Neutrophil (primary cell): ENCODE measurements at regions not wholly inside any gene's neighbourhood (a gene's known extent, or its start where the extent isn't known, plus 50 kb on each side); places are given as distances from the start of the nearest gene placed in this dataset.

Experiments
- H3K27ac ChIP-seq: fragments of 200-600 bp; sonication (generic); 2 replicates; pipeline ENCODE4 v1.5.1; 2016; ENCODE audit warnings: mild to moderate bottlenecking, moderate library complexity
- H3K27me3 ChIP-seq: fragments of 200-600 bp; sonication (generic); 2 replicates; pipeline ENCODE4 v1.6.0; 2016; ENCODE audit warnings: mild to moderate bottlenecking
- H3K36me3 ChIP-seq: fragments of 200-600 bp; sonication (generic); 2 replicates; pipeline ENCODE4 v1.5.1; 2017
- H3K4me1 ChIP-seq, 2 experiments: fragments of 200-600 bp in 1 of 2; sonication (generic) in 1 of 2; 1 replicate in 1 of 2; 2 replicates in 1 of 2; pipeline versions ENCODE4 v1.5.1 to v1.6.1; 2013 to 2016; ENCODE audit warnings: low read depth in 1 of 2, low read length in 1 of 2, mild to moderate bottlenecking in 1 of 2, moderate library complexity in 1 of 2; ENCODE audit not compliant: control insufficient read depth in 1 of 2, insufficient read depth in 1 of 2
- H3K4me3 ChIP-seq, 2 experiments: fragments of 200-600 bp in 1 of 2; sonication (generic) in 1 of 2; 1 replicate in 1 of 2; 2 replicates in 1 of 2; pipeline ENCODE4 v1.5.1; 2013 to 2016; ENCODE audit warnings: low read depth in 1 of 2, low read length in 1 of 2, mild to moderate bottlenecking in 1 of 2, moderate library complexity in 1 of 2
- H3K9me3 ChIP-seq: fragments of 200-600 bp; sonication (generic); 2 replicates; pipeline ENCODE4 v1.5.1; 2016
- TF ChIP-seq, protein P1 (sequence below): fragments of 200-600 bp; sonication (generic); IDR thresholded peaks from 2 replicates; pipeline ENCODE4 v1.5.1; 2016; ENCODE audit warnings: antibody characterized with exemption

DNA sequence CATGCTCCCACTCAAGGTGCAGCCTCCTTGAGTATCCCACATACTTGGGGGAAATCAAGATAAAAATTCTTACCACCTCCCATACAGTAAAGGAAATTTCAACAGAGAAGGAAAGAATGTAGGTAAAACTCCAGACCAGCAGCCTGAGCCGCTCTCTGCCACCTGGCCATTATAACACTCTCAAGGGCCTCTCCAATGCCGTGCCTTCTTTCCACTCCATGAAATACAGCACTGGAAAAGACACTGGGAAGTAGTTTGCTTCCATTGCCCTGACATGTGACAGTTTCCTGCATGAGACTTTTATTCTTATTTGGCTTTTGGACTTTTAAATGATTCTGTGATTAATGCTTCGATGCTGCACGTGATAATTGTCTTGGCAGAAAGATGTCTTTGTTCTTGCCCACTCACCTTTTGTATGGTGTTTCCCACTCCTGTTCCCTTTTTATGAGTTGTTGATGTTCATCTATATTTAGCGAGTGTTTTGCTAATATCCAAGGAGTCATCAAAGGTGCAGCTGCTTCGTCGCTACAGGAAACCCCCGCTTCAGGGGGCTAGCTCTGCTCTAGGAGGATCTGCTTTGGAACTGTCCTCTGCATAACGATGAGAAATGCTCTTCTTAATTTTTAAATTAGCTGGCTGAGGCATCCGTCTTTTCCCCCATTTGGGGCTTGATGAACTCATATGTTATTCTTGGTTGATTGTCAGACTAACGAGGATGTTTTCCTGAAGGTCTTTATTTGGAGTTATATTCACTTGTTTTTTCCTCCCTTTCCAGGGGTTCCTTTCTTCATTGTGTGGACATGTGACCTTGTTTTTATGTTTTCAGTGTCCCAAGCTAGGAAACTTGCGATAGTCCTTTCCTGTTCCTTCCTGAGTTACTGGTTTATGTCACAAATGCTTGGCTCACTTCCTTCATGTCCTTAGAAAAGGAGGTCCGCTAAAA lies 179.4 kb downstream of the TXNL1 start:
- TF ChIP-seq, protein P1, sequence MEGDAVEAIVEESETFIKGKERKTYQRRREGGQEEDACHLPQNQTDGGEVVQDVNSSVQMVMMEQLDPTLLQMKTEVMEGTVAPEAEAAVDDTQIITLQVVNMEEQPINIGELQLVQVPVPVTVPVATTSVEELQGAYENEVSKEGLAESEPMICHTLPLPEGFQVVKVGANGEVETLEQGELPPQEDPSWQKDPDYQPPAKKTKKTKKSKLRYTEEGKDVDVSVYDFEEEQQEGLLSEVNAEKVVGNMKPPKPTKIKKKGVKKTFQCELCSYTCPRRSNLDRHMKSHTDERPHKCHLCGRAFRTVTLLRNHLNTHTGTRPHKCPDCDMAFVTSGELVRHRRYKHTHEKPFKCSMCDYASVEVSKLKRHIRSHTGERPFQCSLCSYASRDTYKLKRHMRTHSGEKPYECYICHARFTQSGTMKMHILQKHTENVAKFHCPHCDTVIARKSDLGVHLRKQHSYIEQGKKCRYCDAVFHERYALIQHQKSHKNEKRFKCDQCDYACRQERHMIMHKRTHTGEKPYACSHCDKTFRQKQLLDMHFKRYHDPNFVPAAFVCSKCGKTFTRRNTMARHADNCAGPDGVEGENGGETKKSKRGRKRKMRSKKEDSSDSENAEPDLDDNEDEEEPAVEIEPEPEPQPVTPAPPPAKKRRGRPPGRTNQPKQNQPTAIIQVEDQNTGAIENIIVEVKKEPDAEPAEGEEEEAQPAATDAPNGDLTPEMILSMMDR = no peak
- H3K9me3 ChIP-seq = no peaks in the 10 kb centered on the region
- H3K27ac ChIP-seq = peak overlapping the region; percentile 66
- H3K4me1 ChIP-seq = peaks cover 34 to 45% of the 10 kb centered on the region in 2 experiments
- H3K36me3 ChIP-seq = no peaks in the 10 kb centered on the region
- no peak overlapping the region for H3K4me3 ChIP-seq
- H3K27me3 ChIP-seq = no peaks in the 10 kb centered on the region

DNA sequence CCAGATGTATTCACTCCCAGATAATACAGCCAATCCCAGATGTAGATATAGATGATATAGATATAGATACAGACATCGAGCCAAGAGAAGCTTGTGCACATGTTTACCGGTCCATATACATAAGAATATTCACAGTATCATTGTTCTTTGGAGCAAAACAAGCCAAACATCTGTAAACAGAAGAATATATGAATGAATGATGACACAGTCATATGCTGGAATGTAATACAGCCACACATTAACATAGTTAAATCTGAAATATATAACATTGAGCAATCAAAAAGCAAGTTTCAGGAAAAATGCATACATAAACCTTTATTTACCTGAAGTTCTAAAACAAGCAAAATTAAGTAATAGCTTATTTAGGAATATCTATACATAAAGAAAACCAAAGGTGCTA lies 182.5 kb downstream of the TXNL1 start:
- Histone ChIP-seq H3K27me3 (no peaks in the 10 kb centered on the region), H3K27ac (no peak overlapping the region), H3K4me3 (no peak overlapping the region), H3K9me3 (no peaks in the 10 kb centered on the region), H3K36me3 (no peaks in the 10 kb centered on the region), H3K4me1 (peaks cover 33 to 36% of the 10 kb centered on the region in 2 experiments)
- TF ChIP-seq, protein P1 = no peak

DNA sequence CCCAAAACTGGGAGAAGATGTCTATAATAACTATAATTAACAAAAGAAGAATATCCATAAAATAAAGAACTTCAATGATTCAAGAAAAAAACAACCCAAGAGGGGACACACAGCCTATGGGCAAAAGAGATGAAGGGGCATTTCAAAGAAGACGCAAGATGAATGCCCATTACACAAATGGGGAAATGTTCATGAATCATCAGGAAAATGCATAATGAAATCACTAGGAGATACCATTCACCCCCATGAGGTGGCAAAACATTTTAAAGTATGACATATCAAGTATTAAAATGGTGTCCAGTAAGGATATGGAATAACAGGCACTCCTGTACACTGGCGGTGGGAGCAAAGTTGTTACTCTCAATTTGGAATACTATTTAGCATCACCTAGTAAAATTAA lies 183.3 kb downstream of the TXNL1 start:
- no peaks in the 10 kb centered on the region for H3K9me3 ChIP-seq
- H3K4me1 ChIP-seq = peaks cover 26 to 30% of the 10 kb centered on the region in 2 experiments
- TF ChIP-seq, protein P1 = no peak
- H3K27me3 ChIP-seq = no peaks in the 10 kb centered on the region
- H3K27ac ChIP-seq = no peak overlapping the region
- no peaks in the 10 kb centered on the region for H3K36me3 ChIP-seq
- no peak overlapping the region for H3K4me3 ChIP-seq

DNA sequence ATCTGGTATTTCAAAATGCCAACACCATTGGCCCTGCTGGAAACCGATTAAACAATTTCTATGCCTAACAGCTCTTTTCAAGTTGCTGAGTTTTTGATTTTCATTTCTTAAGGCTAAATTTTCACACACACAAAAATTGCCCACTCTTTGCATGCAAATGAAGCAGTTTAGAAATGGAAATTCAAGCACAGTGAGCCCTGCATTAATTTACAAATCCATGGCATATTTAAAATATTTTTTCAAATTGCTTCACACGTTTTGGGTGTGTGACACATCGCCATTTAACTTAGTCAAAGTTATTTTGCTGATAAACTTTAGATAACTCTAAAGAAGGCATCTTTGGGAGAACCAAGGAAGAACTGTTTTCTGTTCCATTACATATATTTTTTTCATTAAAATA lies 184.8 kb downstream of the TXNL1 start:
- H3K36me3 ChIP-seq = no peaks in the 10 kb centered on the region
- TF ChIP-seq, protein P1 = no peak
- H3K9me3 ChIP-seq = no peaks in the 10 kb centered on the region
- H3K4me3 ChIP-seq = no peak overlapping the region
- no peaks in the 10 kb centered on the region for H3K27me3 ChIP-seq
- H3K4me1 ChIP-seq = peaks cover 10 to 15% of the 10 kb centered on the region in 2 experiments
- H3K27ac ChIP-seq = no peak overlapping the region

DNA sequence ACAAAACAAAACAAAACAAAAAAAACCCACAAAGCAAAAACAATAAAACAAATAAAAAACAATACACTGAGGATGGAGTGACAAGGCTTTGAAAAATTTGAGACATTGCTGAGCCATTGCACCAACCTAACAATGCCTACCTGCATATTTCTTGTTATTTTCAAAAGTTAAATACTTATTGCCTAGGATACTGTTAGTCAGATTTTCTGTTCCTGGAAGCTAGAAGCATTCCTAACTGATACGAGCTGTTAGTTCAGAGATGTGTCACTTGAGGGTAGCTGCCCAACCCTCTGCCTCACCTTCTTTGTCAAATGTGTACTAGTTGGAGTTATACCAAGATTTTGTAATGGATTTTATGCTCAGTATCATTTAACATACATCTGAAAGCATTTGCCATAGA lies 187.2 kb downstream of the TXNL1 start:
- H3K27ac ChIP-seq = no peak overlapping the region
- TF ChIP-seq, protein P1 = no peak

More for the DNA sequence above, 187.2 kb downstream of the TXNL1 start:
- Histone ChIP-seq H3K9me3 (no peaks in the 10 kb centered on the region), H3K4me1 (no peaks in the 10 kb centered on the region), H3K36me3 (no peaks in the 10 kb centered on the region), H3K4me3 (no peak overlapping the region), H3K27me3 (no peaks in the 10 kb centered on the region)
